ENCODE measurements at regions not wholly inside any gene's neighbourhood (a gene's known extent, or its start where the extent isn't known, plus 50 kb on each side); places are given as distances from the start of the nearest gene placed in this dataset.

GRCh38 chr20:7214081-7214740 is 446.7 kb downstream of the BMP2 start:
- TF ChIP-seq, protein P1, sequence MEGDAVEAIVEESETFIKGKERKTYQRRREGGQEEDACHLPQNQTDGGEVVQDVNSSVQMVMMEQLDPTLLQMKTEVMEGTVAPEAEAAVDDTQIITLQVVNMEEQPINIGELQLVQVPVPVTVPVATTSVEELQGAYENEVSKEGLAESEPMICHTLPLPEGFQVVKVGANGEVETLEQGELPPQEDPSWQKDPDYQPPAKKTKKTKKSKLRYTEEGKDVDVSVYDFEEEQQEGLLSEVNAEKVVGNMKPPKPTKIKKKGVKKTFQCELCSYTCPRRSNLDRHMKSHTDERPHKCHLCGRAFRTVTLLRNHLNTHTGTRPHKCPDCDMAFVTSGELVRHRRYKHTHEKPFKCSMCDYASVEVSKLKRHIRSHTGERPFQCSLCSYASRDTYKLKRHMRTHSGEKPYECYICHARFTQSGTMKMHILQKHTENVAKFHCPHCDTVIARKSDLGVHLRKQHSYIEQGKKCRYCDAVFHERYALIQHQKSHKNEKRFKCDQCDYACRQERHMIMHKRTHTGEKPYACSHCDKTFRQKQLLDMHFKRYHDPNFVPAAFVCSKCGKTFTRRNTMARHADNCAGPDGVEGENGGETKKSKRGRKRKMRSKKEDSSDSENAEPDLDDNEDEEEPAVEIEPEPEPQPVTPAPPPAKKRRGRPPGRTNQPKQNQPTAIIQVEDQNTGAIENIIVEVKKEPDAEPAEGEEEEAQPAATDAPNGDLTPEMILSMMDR (optimal IDR thresholded peaks at IDR 0.05 in 1 of 3, IDR thresholded peaks at IDR 0.05 in 1 of 3, conservative IDR thresholded peaks at IDR 0.05 in 1 of 3; ENCODE audit: extremely low read depth in 1 of 3, insufficient read depth in 2 of 3, low read length in 3 of 3), result no peak
- no peak for TF ChIP-seq EZH2 (IDR thresholded peaks at IDR 0.05; ENCODE audit: low read length)

Data from keratinocyte (primary cell).